GM23338 (cell line): ENCODE measurements at regions not wholly inside any gene's neighbourhood (a gene's known extent, or its start where the extent isn't known, plus 50 kb on each side); places are given as distances from the start of the nearest gene placed in this dataset.

ENCODE experiments used
- CREB1 ChIP-seq: fragments of 250-450 bp; sonication (Bioruptor Pico); IDR thresholded peaks from 2 replicates; pipeline ENCODE4 v1.5.0; 2020; ENCODE audit warnings: low read depth, mild to moderate bottlenecking, moderate library complexity
- CTCF ChIP-seq, 2 experiments: fragments of 200-600 bp in 1 of 2; sonication (generic) in 1 of 2; conservative IDR thresholded peaks; 2 replicates each; pipeline versions ENCODE4 v1.5.1 to v1.6.1; 2016 to 2017; ENCODE audit warnings: antibody characterized with exemption in 2 of 2, low read depth in 2 of 2, mild to moderate bottlenecking in 2 of 2, moderate library complexity in 1 of 2
- ETS1 ChIP-seq: IDR thresholded peaks from 2 replicates; pipeline ENCODE4 v1.6.1; 2016; ENCODE audit warnings: antibody characterized with exemption
- EZH2 ChIP-seq: fragments of 200-600 bp; sonication (generic); IDR thresholded peaks from one replicate; pipeline ENCODE4 v1.8.0; 2017; ENCODE audit warnings: antibody characterized with exemption, mild to moderate bottlenecking, low read depth; ENCODE audit not compliant: unreplicated experiment
- EZH2phosphoT487 ChIP-seq: fragments of 200-600 bp; sonication (generic); IDR thresholded peaks from one replicate; pipeline ENCODE4 v1.8.1; 2018; ENCODE audit warnings: antibody characterized with exemption; ENCODE audit not compliant: unreplicated experiment
- JUNB ChIP-seq: IDR thresholded peaks from one replicate; pipeline ENCODE4 v1.6.1; 2016; ENCODE audit warnings: antibody characterized with exemption; ENCODE audit not compliant: unreplicated experiment
- NANOG ChIP-seq: IDR thresholded peaks from 2 replicates; pipeline ENCODE4 v1.6.1; 2016; ENCODE audit warnings: antibody characterized with exemption, borderline replicate concordance
- POLR2AphosphoS5 ChIP-seq: IDR thresholded peaks from 2 replicates; pipeline ENCODE4 v1.6.1; 2016; ENCODE audit warnings: antibody characterized with exemption, low read depth
- REST ChIP-seq: IDR thresholded peaks from one replicate; pipeline ENCODE4 v1.6.1; 2018; ENCODE audit warnings: antibody characterized with exemption; ENCODE audit not compliant: unreplicated experiment
- STAT1 ChIP-seq: IDR thresholded peaks from one replicate; pipeline ENCODE4 v1.6.1; 2016; ENCODE audit warnings: antibody characterized with exemption; ENCODE audit not compliant: unreplicated experiment
- ZNF114 ChIP-seq: fragments of 250-450 bp; sonication (Bioruptor Pico); IDR thresholded peaks from 2 replicates; pipeline ENCODE4 v1.5.0; 2020; ENCODE audit warnings: mild to moderate bottlenecking, moderate library complexity
- ZNF331 ChIP-seq: fragments of 250-450 bp; sonication (Bioruptor Pico); IDR thresholded peaks from 2 replicates; pipeline ENCODE4 v1.5.0; 2020; ENCODE audit warnings: low read depth, mild to moderate bottlenecking, moderate library complexity
- ZNF462 ChIP-seq: fragments of 250-450 bp; sonication (Bioruptor Pico); IDR thresholded peaks from 2 replicates; pipeline ENCODE4 v1.5.0; 2020; ENCODE audit warnings: mild to moderate bottlenecking, moderate library complexity

GRCh38 chr9:135388530-135388929 is 91.1 kb upstream of the PPP1R26 start:
- TF ChIP-seq CTCF (conservative IDR thresholded peaks at IDR 0.05; ENCODE audit: low read depth in 2 of 2) (no peak), POLR2AphosphoS5 (no peak), EZH2 (no peak), REST (no peak), CREB1 (CRISPR knock-in tag) (no peak), EZH2phosphoT487 (no peak), JUNB (no peak), ZNF331 (no peak), ETS1 (no peak), STAT1 (no peak), NANOG (no peak), ZNF114 (CRISPR knock-in tag) (no peak), ZNF462 (CRISPR knock-in tag) (no peak)
